GM19455 (cell line): ENCODE measurements at regions not wholly inside any gene's neighbourhood (a gene's known extent, or its start where the extent isn't known, plus 50 kb on each side); places are given as distances from the start of the nearest gene placed in this dataset.

Source experiments
- ATAC-seq: cut with Tn5 transposase; IDR thresholded peaks from one replicate; pipeline ENCODE4 v1.9.1; 2021; ENCODE audit not compliant: unreplicated experiment

DNA sequence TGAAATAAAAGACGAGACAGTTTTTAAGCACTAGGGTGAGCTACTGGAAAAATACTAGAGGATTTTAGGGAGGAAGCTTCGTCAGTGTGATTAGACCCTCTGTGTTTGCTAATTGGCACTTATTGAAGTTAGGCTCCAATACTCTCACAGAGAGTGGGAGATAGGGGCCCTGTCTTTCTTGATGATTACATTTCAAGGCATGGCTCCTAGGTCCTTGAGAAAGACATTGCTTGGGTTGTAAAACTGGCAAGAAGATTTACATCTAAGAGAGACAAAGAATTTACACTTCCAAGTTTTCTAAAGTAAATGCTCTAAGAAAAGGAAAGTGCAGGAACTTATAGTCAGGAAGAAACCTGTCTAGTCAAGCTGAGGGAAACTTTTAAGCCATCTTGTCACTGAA, 183.2 kb downstream of the C12orf50 start:
- ATAC-seq, result no peak

DNA sequence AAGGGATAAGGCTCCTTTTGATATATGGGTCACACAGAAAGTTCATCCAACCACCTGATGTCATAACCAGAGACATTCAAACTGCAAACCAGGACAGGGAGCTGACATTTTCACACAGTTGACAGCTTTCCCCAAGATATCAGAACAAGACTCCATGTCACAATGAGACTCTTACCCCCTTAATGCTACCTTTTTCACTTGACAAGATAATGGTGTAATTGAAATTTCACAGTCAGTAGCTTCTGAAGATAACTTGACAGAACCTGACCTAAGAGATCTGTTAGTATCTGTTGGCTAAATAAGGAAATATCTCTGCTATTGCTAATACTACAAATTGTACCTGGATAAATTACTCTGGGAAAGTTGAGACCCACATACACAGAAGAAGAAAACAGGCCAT, 187.3 kb downstream of the C12orf50 start:
- ATAC-seq, result no peak

DNA sequence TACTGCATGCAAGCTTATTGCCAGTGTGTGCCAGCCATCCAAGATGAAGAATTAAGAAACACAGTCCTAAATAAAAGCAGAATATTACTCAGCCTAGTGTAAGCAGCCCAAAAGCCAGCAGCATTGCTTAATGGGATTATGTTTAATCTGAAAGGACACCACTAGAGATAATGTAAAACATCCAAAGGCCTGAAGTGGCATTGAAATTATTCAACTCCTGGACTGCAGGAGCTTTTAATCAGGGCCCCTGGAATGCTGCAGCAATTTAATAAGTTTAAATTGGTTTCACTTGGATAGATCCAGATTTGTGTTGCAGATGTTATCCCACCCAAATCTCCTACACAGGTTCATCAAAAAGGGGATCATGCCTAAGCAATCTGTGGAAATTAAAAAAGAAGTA, 193.0 kb downstream of the C12orf50 start:
- no peak for ATAC-seq

GRCh38 chr12:87828382-87828973, 200.7 kb downstream of the C12orf50 start:
- no peak for ATAC-seq

- no peak for ATAC-seq
Observed at GRCh38 chr12:87827638-87828264, 201.4 kb downstream of the C12orf50 start.

GRCh38 chr12:87822923-87823322, 206.3 kb downstream of the C12orf50 start:
- ATAC-seq, result no peak

GRCh38 chr12:87820524-87821202, 208.5 kb downstream of the C12orf50 start:
- ATAC-seq, result no peak

- no peak for ATAC-seq
Observed at GRCh38 chr12:87818441-87818840, 210.8 kb downstream of the C12orf50 start.

DNA sequence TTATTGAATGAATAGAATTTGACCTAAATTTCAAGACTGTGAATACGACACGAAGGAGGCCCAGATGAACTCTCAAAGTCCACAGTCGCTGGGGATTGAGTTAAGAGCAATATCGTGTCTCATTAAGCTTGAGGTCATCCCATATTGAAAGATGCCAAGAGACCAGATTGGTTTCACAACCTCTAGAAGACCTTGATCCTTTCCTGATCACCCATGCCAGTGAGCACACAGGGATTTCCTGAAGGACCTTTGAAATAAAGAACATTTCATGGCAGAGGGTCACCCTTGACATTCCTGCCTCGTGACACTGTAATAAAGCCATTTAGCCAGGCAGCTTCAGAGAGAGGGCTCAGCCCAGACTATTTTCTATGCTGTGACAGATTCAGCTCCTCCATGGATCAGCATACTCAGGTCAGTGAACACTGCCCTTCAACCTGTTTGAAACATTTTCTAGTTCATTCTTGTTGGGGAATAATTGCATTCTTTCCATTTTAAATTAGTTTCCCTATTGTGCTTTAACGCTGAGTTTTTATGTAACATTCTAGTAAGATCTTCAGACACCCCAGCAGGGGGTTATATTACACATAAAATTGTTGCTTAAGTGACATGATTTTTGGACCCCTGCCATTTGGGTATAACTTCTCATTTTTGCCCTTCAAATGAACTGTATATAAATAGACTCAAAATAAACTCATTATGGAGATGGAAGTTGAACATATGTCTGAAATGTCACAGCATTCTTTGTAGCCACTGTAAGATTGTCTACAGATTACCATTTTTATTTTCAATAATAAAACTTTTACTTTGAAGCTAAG, 213.2 kb downstream of the C12orf50 start:
- ATAC-seq, result no peak

DNA sequence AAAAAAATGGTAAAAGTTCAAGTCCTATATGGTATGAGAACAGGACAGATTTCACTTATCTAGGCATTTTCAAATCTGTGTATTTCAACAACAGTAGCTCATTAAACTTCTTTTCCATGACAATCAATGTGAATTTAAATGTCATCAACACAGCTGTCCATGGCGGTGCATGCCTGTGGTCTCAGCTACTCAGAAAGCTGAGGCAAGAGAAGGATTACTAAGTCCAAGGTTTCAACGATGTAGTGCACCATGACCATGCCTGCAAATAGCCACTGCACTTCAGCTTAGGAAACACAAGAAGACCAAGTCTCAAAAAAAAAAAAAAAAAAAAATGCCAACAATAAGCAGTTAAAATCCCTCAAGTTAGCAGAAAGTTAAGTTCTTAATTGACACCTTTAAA, 214.6 kb downstream of the C12orf50 start:
- no peak for ATAC-seq

DNA sequence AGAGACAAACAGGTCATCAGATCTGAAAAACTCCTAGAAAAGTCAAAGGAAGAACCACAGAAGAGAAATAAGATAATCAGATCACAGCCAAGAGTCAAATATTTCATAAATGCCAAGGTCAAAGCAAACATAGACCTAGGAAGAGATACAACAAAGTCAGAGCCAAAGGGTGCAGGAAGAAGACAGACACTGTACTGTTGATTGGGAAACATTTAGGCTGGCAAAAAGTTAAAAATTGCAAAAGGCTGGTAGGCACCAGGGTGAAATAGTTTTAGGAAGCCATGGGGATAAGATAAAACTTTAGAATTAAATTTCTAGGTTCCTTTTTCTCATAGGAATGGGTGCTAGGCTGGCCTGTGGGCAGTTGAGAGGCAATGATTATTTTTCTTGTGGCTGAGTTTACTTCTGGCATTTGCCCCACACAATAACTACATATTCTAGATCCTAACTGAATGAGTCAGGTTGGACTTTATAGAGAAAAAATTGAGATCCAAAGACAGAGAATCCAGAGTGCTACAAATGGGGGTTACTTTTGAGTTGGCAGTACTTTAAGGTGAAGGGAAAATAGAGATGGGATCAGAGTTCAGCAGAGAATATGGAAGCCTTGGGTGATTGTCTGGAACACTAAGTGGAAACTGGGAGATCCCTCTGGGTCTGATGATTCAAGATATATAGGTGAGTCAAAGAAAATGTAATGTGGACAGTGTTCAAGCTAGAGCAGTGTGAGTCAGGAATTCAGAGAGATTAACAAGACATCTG, 215.5 kb downstream of the C12orf50 start:
- no peak for ATAC-seq

DNA sequence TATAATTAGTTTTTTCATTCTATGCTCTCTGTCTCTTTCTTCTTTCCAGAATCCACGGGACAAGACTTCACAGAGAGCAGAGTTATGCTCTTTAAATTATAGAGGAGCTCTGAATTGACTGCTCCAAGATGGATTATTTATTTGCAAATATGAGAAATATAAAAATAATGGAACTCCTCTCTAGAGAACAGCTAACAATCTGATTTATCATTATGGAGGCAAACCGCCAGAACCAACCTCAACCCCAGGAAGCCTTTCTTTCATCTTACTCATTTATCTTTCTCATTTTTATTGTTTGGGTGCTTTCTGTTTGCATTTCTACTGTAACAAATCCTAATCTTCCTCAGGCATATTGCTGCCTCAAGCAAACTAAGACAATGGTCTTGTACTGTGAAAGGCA, 216.5 kb downstream of the C12orf50 start:
- no peak for ATAC-seq

- no peak for ATAC-seq
Observed at GRCh38 chr12:87812030-87812429, 217.2 kb downstream of the C12orf50 start.

- ATAC-seq, result no peak
Observed at GRCh38 chr12:87809916-87810315, 219.3 kb downstream of the C12orf50 start.

DNA sequence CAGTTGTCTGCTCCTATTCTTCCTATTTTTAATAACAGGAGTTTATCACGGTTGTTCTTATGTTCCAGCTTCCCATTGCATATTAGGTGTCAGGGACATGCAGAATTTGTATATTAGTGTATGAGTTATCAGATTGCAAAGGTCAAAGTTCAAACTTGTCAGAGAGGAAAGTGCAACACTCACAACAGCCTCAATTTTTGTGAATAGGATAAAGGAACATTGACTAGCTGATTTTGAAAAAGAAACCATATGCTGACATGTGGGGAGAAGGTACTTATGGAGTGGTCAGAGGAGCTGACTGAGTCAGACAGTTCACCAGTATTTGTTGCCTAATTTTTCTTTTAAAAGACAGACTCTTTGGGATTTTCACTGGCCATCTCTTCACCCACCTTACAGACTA, 222.1 kb downstream of the C12orf50 start:
- no peak for ATAC-seq

GRCh38 chr12:87806310-87806709, 222.9 kb downstream of the C12orf50 start:
- no peak for ATAC-seq

GRCh38 chr12:87804386-87804785, 224.8 kb downstream of the C12orf50 start:
- ATAC-seq, result no peak

- ATAC-seq, result no peak
Observed at GRCh38 chr12:87802721-87803011, 226.5 kb downstream of the C12orf50 start.

DNA sequence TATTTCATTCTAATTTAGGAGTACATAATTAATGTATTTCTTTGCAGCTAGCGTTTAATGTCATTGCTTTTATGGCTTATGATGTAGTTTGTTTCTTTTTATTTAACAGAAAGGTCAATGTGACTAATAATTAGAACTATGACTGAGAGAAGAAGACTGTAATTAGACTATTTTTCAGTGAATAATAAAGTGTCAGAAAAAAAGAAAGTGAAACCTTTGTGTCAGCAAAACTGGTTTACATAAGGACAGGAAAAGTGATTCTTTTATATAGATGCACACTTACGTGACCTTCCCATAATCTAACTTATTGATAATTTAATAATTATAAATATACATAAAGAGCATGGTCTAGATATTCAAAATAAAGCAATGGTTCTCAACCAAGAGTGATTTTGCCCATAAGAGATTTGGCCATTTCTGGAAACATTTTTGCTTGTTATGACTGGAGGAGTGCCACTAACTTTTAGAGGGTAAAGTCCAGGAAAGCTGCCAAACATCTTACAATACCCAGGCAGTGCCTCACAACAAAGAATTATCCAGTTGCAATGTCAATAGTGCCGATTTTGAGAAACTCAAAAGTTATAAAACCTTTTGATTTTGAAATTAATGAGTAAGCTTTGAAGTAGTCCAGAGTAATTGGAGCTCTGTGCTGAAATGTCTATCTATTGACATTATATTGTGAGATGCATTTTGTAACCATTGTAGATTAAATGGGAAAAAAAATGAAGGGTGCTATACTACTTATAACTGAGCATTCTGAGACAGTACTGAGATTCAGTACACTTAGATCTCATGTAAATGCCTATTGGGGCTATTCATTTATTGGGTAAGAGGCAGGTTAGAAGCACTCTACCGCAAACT, 227.1 kb downstream of the C12orf50 start:
- ATAC-seq, result no peak

DNA sequence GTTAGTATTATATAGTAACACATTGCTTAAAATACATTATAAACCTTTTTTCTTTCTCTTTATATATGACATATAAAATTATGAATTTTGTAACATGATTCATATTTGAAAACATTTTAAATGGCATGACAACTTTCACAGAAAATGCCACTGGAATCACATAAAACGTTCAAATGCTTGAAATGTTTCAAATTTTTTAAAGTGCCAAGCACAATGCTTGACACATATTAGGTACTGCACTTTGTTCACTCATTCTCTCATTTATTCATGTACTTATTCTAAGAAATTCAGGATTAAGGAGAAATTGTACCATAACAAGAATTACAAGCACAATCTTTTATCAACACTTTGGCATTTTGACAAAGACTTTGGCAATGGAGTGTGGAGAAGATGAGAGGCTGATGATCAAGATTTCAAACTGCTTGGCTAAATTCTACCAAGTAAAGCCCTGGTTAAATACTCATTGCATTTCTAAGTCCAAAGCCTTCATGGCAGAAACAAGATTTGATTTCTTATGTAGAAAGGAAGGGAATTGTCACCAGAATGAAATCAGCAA, 232.2 kb downstream of the C12orf50 start:
- ATAC-seq, result no peak
